HEK293T (cell line): ENCODE measurements at regions not wholly inside any gene's neighbourhood (a gene's known extent, or its start where the extent isn't known, plus 50 kb on each side); places are given as distances from the start of the nearest gene placed in this dataset.

ENCODE experiments used
- CTCF ChIA-PET: fragments of 350-600 bp; formaldehyde crosslinking; extraction: SDS; loops from one replicate; lab custom pipeline; 2021; ENCODE audit warnings: antibody characterized with exemption, inconsistent platforms; lab: Yijun Ruan, JAX
- POLR2A ChIA-PET: fragments of 350-600 bp; formaldehyde crosslinking; extraction: SDS; loops from one replicate; lab custom pipeline; 2020; ENCODE audit warnings: antibody characterized with exemption, inconsistent platforms; lab: Yijun Ruan, JAX
- DNase-seq: peaks from one replicate; pipeline ENCODE4 v3.0.0; 2012; ENCODE audit warnings: mixed read lengths; ENCODE audit errors: extremely low spot score
- ARNT ChIP-seq: fragments of 450-650 bp; IDR thresholded peaks from 2 replicates; pipeline ENCODE4 v1.6.1; 2017; ENCODE audit warnings: mild to moderate bottlenecking
- BHLHE40 ChIP-seq: fragments of 450-650 bp; IDR thresholded peaks from 2 replicates; pipeline ENCODE4 v1.6.1; 2016; ENCODE audit warnings: mild to moderate bottlenecking, moderate library complexity, borderline replicate concordance
- CTBP1 ChIP-seq: fragments of 450-650 bp; IDR thresholded peaks from 2 replicates; pipeline ENCODE4 v1.6.1; 2016; ENCODE audit warnings: borderline replicate concordance
- ELF4 ChIP-seq: fragments of 450-650 bp; IDR thresholded peaks from 2 replicates; pipeline ENCODE4 v1.6.1; 2017; ENCODE audit warnings: antibody characterized with exemption
- FOXA1 ChIP-seq: fragments of 450-650 bp; IDR thresholded peaks from 2 replicates; pipeline ENCODE4 v1.6.1; 2016; ENCODE audit warnings: mild to moderate bottlenecking
- FOXK2 ChIP-seq: fragments of 450-650 bp; IDR thresholded peaks from 2 replicates; pipeline ENCODE4 v1.6.1; 2016; ENCODE audit warnings: mild to moderate bottlenecking
- FOXM1 ChIP-seq: fragments of 450-650 bp; IDR thresholded peaks from 2 replicates; pipeline ENCODE4 v1.6.1; 2017; ENCODE audit warnings: mild to moderate bottlenecking, borderline replicate concordance
- HDGF ChIP-seq: fragments of 450-650 bp; IDR thresholded peaks from 2 replicates; pipeline ENCODE4 v1.6.1; 2017; ENCODE audit warnings: antibody characterized with exemption, borderline replicate concordance
- L3MBTL2 ChIP-seq: fragments of 450-650 bp; conservative IDR thresholded peaks from 2 replicates; pipeline ENCODE4 v1.6.1; 2016; ENCODE audit warnings: mild to moderate bottlenecking
- LEF1 ChIP-seq: fragments of 450-650 bp; IDR thresholded peaks from 2 replicates; pipeline ENCODE4 v1.6.1; 2017; ENCODE audit warnings: mild to moderate bottlenecking, borderline replicate concordance
- NFRKB ChIP-seq: fragments of 450-650 bp; IDR thresholded peaks from 2 replicates; pipeline ENCODE4 v1.6.1; 2016; ENCODE audit warnings: mild to moderate bottlenecking, moderate library complexity
- SP1 ChIP-seq: fragments of 450-650 bp; IDR thresholded peaks from 2 replicates; pipeline ENCODE4 v1.6.1; 2017
- SUZ12 ChIP-seq: fragments of 450-650 bp; IDR thresholded peaks from 2 replicates; pipeline ENCODE4 v1.6.1; 2016; ENCODE audit warnings: mild to moderate bottlenecking
- TARDBP ChIP-seq: fragments of 450-650 bp; IDR thresholded peaks from 2 replicates; pipeline ENCODE4 v1.6.1; 2016
- ZNF384 ChIP-seq: fragments of 450-650 bp; IDR thresholded peaks from 2 replicates; pipeline ENCODE4 v1.6.1; 2016
- TF ChIP-seq, protein P1 (sequence below): fragments of 450-650 bp; IDR thresholded peaks from 2 replicates; pipeline ENCODE4 v1.6.1; 2016

DNA sequence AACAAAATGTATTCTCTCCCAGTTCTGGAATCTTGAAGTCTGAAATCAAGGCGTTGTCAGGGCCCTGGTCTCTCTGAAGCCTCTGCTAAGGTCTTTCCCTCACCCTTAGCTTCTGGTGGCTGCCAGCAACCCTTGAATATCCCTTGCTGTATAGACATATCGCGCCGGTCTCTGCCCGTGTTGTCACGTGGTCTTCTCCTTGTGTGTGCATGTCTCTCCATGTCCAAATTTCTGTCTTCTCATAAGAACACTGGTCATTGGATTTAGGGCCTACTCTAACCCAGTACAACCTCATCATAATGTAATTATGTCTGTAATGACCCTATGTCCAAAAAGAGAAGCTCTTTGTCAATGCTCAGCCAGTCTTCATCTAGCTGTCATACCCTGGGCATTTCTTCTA lies 85.7 kb upstream of the ETS2 start:
- ChIA-PET POLR2A (no interaction called here), CTCF (no interaction called here)
- DNase-seq, result no peak
- no peak for TF ChIP-seq CTBP1
- TF ChIP-seq BHLHE40, result no peak
- TF ChIP-seq NFRKB, result no peak
- TF ChIP-seq ZNF384, result no peak
- TF ChIP-seq L3MBTL2, result no peak
- no peak for TF ChIP-seq FOXM1
- TF ChIP-seq LEF1, result no peak
- no peak for TF ChIP-seq FOXK2
- no peak for TF ChIP-seq SUZ12
- no peak for TF ChIP-seq ELF4

DNA sequence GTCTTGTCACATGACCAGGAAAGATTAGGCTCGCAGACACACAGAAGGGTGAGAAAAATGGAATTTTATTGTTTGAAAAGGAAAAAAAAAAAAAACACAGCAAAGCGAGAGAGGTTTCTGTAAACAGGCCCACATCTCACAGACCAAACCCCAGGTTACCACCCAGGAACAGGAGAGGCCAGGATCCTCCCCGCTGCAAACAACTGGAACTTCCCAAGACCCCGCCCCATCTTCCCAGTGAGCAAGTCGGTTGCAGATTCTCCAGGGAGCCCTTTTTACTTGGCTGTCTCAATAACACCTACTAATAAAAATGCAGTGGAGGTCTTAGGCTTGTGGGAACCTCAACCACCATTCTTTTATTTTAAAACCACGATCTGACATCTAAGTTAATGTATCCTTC lies 84.7 kb upstream of the ETS2 start:
- ChIA-PET POLR2A (no interaction called here), CTCF (no interaction called here)
- TF ChIP-seq FOXK2 (no peak), SP1 (no peak), ZNF384 (no peak), BHLHE40 (no peak), ARNT (no peak), NFRKB (no peak), LEF1 (no peak)
- TF ChIP-seq, protein P1, sequence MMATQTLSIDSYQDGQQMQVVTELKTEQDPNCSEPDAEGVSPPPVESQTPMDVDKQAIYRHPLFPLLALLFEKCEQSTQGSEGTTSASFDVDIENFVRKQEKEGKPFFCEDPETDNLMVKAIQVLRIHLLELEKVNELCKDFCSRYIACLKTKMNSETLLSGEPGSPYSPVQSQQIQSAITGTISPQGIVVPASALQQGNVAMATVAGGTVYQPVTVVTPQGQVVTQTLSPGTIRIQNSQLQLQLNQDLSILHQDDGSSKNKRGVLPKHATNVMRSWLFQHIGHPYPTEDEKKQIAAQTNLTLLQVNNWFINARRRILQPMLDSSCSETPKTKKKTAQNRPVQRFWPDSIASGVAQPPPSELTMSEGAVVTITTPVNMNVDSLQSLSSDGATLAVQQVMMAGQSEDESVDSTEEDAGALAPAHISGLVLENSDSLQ, result no peak
- no peak for DNase-seq

DNA sequence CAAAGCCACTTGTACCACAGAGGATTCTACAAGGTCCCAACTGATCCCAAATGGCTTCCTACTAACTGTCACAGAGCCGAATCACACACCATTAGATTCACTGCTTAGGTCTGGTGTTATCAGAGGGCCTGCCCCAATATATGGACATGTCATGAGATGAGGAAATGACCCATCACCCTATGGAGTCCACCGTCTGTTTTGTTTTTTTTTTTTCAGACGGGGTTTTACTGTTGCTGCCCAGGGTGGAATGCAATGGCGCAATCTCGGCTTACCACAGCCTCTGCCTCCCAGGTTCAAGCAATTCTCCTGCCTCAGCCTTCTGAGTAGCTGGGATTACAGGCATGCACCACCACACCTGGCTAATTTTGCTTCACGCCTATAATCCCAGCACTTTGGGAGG lies 83.8 kb upstream of the ETS2 start:
- CTCF ChIA-PET, result no interaction called here
- DNase-seq, result no peak
- TF ChIP-seq NFRKB, result no peak
- no peak for TF ChIP-seq HDGF
- no peak for TF ChIP-seq ELF4
- TF ChIP-seq BHLHE40, result no peak
- no peak for TF ChIP-seq CTBP1
- no peak for TF ChIP-seq ARNT
- TF ChIP-seq SUZ12, result no peak
- TF ChIP-seq LEF1, result no peak
- no peak for TF ChIP-seq SP1
- no peak for TF ChIP-seq FOXM1
- TF ChIP-seq, protein P1, result no peak
- TF ChIP-seq FOXA1, result no peak
- TF ChIP-seq ZNF384, result no peak
- no peak for TF ChIP-seq TARDBP
- no peak for TF ChIP-seq L3MBTL2
- TF ChIP-seq FOXK2, result no peak
- POLR2A ChIA-PET, result no interaction called here

DNA sequence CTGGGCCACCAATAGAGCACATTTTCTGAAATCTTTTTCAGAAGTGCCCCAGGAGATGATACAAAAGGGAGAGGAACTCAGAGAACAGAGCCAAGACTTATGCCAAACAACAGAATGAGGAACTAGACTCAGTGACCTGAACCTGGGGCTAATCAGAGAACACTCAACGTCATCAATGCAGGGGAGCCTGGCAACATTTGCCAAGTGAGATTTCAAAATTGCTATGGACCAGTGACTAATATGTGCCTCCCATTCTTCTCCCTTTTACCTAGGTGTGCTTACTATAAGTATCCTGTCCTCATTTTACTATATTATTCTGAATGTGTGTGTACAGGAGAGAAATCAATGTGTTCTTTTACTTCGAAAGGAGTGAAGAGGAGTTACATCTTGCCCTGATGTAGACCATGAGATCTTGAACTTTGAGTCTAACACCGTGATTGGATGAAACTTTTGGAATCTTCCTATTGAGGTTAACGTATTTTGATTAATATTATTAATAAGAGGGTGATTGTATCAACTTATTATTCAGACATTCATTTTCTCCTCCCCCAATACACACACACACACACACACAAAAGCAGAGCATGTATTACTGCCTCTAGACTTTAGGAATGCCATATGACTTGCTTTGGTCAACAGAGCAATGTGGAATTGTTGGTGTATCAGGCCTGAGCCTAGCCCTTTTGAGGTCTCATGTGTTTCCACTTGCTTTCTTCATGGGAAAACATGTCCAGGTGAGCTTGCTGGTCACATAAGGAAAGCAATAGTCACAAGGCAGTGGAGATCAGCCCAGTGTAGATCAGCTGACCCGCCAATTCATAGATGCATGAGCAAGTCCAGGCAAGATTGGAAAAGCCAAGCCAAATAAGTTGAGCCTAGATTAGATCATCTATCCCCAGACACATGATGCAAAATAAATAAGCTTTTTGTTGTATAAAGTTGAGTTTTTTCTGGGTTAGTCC lies 80.3 kb upstream of the ETS2 start:
- DNase-seq, result no peak
- ChIA-PET POLR2A (no interaction called here), CTCF (no interaction called here)
- no peak for TF ChIP-seq TARDBP

DNA sequence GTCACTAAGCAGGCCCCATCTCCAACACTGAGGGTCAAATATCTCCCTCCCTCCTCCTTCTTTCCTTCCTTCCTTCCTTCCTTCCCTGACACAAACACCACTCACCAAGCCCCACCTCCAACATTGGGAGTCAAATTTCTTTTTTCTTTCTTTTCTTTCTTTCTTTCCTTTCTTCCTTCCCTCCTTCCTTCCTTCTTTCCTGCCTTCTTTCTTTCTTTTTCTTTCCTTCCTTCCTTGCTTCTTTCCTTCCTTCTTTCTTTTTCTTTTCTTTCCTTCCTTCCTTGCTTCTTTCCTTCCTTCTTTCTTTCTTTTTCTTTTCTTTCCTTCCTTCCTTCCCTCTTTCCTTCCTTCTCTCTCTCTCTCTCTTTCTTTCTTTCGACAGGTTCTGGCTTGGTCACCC lies 79.2 kb upstream of the ETS2 start:
- ChIA-PET POLR2A (no interaction called here), CTCF (no interaction called here)
- TF ChIP-seq FOXK2 (no peak), FOXM1 (no peak), NFRKB (no peak), TARDBP (no peak), ZNF384 (no peak), SUZ12 (no peak), LEF1 (no peak), HDGF (no peak), L3MBTL2 (no peak), CTBP1 (no peak), SP1 (no peak), BHLHE40 (no peak), FOXA1 (no peak), ARNT (no peak), ELF4 (no peak)
- TF ChIP-seq, protein P1, result no peak
- DNase-seq, result no peak

DNA sequence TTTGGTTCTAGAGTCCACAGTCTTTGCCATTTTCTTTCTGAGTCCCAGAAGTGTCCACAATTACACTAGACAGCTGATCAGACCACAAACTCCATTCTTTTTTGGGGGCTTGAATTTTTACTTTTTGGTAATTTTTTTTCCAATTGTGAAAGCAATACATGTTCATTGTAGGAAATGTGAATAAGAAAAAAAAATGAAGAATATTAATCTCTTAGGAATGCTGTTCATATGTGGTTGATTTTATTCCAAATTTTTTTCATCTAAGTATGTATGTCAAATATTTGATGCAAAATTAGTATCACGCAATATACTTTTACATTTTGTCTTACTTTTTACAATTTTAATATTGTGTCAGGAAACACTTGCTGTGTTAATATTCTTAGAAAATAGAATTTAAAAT lies 76.4 kb upstream of the ETS2 start:
- DNase-seq, result no peak
- ChIA-PET CTCF (no interaction called here), POLR2A (no interaction called here)

More for the DNA sequence above, 76.4 kb upstream of the ETS2 start:
- TF ChIP-seq FOXM1 (no peak), NFRKB (no peak), BHLHE40 (no peak), SP1 (no peak), CTBP1 (no peak), L3MBTL2 (no peak), ARNT (no peak), LEF1 (no peak), HDGF (no peak), TARDBP (no peak), ZNF384 (no peak), FOXK2 (no peak), SUZ12 (no peak), FOXA1 (no peak)
- TF ChIP-seq, protein P1, result no peak
